RWPE2 (cell line): ENCODE measurements at regions not wholly inside any gene's neighbourhood (a gene's known extent, or its start where the extent isn't known, plus 50 kb on each side); places are given as distances from the start of the nearest gene placed in this dataset.

Experiments used
- ATAC-seq: fragments of 200-7000 bp; cut with Tn5 transposase; 3 replicates; pipeline ENCODE4 v1.9.1; 2021; ENCODE audit warnings: low read depth
- DNase-seq: peaks from one replicate; pipeline ENCODE4 v3.0.0-alpha.2; 2020; ENCODE audit warnings: low spot score
- H3K27ac ChIP-seq: fragments of 450-650 bp; 2 replicates; pipeline ENCODE4 v1.5.1; 2017; ENCODE audit warnings: mild to moderate bottlenecking; ENCODE audit not compliant: poor library complexity, severe bottlenecking
- H3K27me3 ChIP-seq: fragments of 250-450 bp; sonication (Bioruptor Pico); 2 replicates; pipeline ENCODE4 v1.5.1; 2021; ENCODE audit warnings: mild to moderate bottlenecking, moderate library complexity; ENCODE audit not compliant: insufficient read depth, poor library complexity, severe bottlenecking
- H3K36me3 ChIP-seq: fragments of 250-450 bp; sonication (Bioruptor Pico); 2 replicates; pipeline ENCODE4 v1.5.1; 2020; ENCODE audit warnings: low read depth, mild to moderate bottlenecking, moderate library complexity
- H3K4me1 ChIP-seq: fragments of 250-450 bp; sonication (Bioruptor Pico); 2 replicates; pipeline ENCODE4 v1.5.1; 2021; ENCODE audit warnings: mild to moderate bottlenecking, moderate library complexity; ENCODE audit not compliant: insufficient read depth, poor library complexity, severe bottlenecking
- H3K4me3 ChIP-seq: fragments of 250-450 bp; sonication (Bioruptor Pico); 2 replicates; pipeline ENCODE4 v1.5.1; 2021; ENCODE audit warnings: mild to moderate bottlenecking, moderate library complexity; ENCODE audit not compliant: severe bottlenecking
- H3K9me3 ChIP-seq: fragments of 250-450 bp; sonication (Bioruptor Pico); 2 replicates; pipeline ENCODE4 v1.5.1; 2021; ENCODE audit warnings: mild to moderate bottlenecking, moderate library complexity; ENCODE audit not compliant: severe bottlenecking
- CTCF ChIP-seq: fragments of 450-650 bp; IDR thresholded peaks from one replicate; pipeline ENCODE4 v1.5.1; 2017; ENCODE audit warnings: mild to moderate bottlenecking, moderate library complexity; ENCODE audit not compliant: poor library complexity, severe bottlenecking

- DNase-seq: no peak
Observed at GRCh38 chr5:124908581-124909451, 162.4 kb upstream of the ZNF608 start.

GRCh38 chr5:124909734-124910133, 163.3 kb upstream of the ZNF608 start:
- H3K27me3 ChIP-seq: no peaks in the 10 kb centered on the region
- DNase-seq (no peak), ATAC-seq (no peak)
- no peak overlapping the region for H3K27ac ChIP-seq
- no peaks in the 10 kb centered on the region for H3K9me3 ChIP-seq
- no peak for TF ChIP-seq CTCF
- H3K36me3 ChIP-seq: no peaks in the 10 kb centered on the region
- H3K4me1 ChIP-seq: no peaks in the 10 kb centered on the region
- no peak overlapping the region for H3K4me3 ChIP-seq

More at GRCh38 chr5:124908581-124909451, 162.4 kb upstream of the ZNF608 start:
- H3K27me3 ChIP-seq: no peaks in the 10 kb centered on the region
- H3K9me3 ChIP-seq: no peaks in the 10 kb centered on the region
- ATAC-seq: no peak
- H3K36me3 ChIP-seq: no peaks in the 10 kb centered on the region
- H3K4me3 ChIP-seq: no peak overlapping the region
- H3K4me1 ChIP-seq: no peaks in the 10 kb centered on the region
- H3K27ac ChIP-seq: no peak overlapping the region
- no peak for TF ChIP-seq CTCF

- H3K4me1 ChIP-seq: no peaks in the 10 kb centered on the region
- H3K36me3 ChIP-seq: no peaks in the 10 kb centered on the region
- H3K27ac ChIP-seq: no peak overlapping the region
- no peak for TF ChIP-seq CTCF
- DNase-seq (no peak), ATAC-seq (no peak)
- H3K27me3 ChIP-seq: no peaks in the 10 kb centered on the region
- no peak overlapping the region for H3K4me3 ChIP-seq
- no peaks in the 10 kb centered on the region for H3K9me3 ChIP-seq
Observed at GRCh38 chr5:124910354-124911016, 164.0 kb upstream of the ZNF608 start.

GRCh38 chr5:124912638-124913328, 166.3 kb upstream of the ZNF608 start:
- no peak for TF ChIP-seq CTCF
- H3K9me3 ChIP-seq: no peaks in the 10 kb centered on the region

More at GRCh38 chr5:124912638-124913328, 166.3 kb upstream of the ZNF608 start:
- Histone ChIP-seq H3K27ac (no peak overlapping the region), H3K4me3 (no peak overlapping the region), H3K27me3 (no peaks in the 10 kb centered on the region), H3K36me3 (no peaks in the 10 kb centered on the region), H3K4me1 (no peaks in the 10 kb centered on the region)
- ATAC-seq (no peak), DNase-seq (no peak)
